ENCODE measurements at regions not wholly inside any gene's neighbourhood (a gene's known extent, or its start where the extent isn't known, plus 50 kb on each side); places are given as distances from the start of the nearest gene placed in this dataset.

- no peak for TF ChIP-seq CTCF (IDR thresholded peaks at IDR 0.05)
- no peak for TF ChIP-seq POLR2A (IDR thresholded peaks at IDR 0.05; ENCODE audit: low read depth)
These were observed 2284.7 kb upstream of the PCDH20 start for GRCh38 chr13:63700350-63700749.

All from esophagus muscularis mucosa (tissue), 3 donors.